GM19238 (cell line): ENCODE measurements at regions not wholly inside any gene's neighbourhood (a gene's known extent, or its start where the extent isn't known, plus 50 kb on each side); places are given as distances from the start of the nearest gene placed in this dataset.

Experiments used
- DNase-seq: peaks from one replicate; pipeline ENCODE4 v3.0.0; 2011; ENCODE audit warnings: low spot score; ENCODE audit not compliant: insufficient read length

GRCh38 chr5:2270467-2270866 lies 387.7 kb upstream of the IRX4 start:
- no peak for DNase-seq

GRCh38 chr5:2269656-2270055 lies 386.9 kb upstream of the IRX4 start:
- DNase-seq, result no peak

GRCh38 chr5:2267991-2268390 lies 385.3 kb upstream of the IRX4 start:
- no peak for DNase-seq

- no peak for DNase-seq
Measured at GRCh38 chr5:2266641-2267240, 384.0 kb upstream of the IRX4 start.

GRCh38 chr5:2265341-2265740 lies 382.6 kb upstream of the IRX4 start:
- DNase-seq, result no peak

- DNase-seq, result no peak
Measured at GRCh38 chr5:2263763-2264162, 381.0 kb upstream of the IRX4 start.

- DNase-seq, result no peak
Measured at GRCh38 chr5:2262620-2263019, 379.9 kb upstream of the IRX4 start.

GRCh38 chr5:2261004-2261703 lies 378.4 kb upstream of the IRX4 start:
- no peak for DNase-seq

- DNase-seq, result no peak
Measured at GRCh38 chr5:2260211-2261003, 377.7 kb upstream of the IRX4 start.

GRCh38 chr5:2259494-2260107 lies 376.9 kb upstream of the IRX4 start:
- no peak for DNase-seq

GRCh38 chr5:2258861-2259260 lies 376.1 kb upstream of the IRX4 start:
- no peak for DNase-seq

GRCh38 chr5:2257326-2258244 lies 374.9 kb upstream of the IRX4 start:
- DNase-seq, result no peak

GRCh38 chr5:2256691-2257280 lies 374.1 kb upstream of the IRX4 start:
- DNase-seq, result no peak

- DNase-seq, result no peak
Measured at GRCh38 chr5:2255915-2256690, 373.4 kb upstream of the IRX4 start.

GRCh38 chr5:2254880-2255750 lies 372.4 kb upstream of the IRX4 start:
- no peak for DNase-seq

GRCh38 chr5:2254406-2254805 lies 371.7 kb upstream of the IRX4 start:
- no peak for DNase-seq

- DNase-seq, result no peak
Measured at GRCh38 chr5:2253040-2253975, 370.6 kb upstream of the IRX4 start.

- DNase-seq, result no peak
Measured at GRCh38 chr5:2251751-2252150, 369.0 kb upstream of the IRX4 start.
